Liver (tissue), 7 donors: ENCODE measurements at regions not wholly inside any gene's neighbourhood (a gene's known extent, or its start where the extent isn't known, plus 50 kb on each side); places are given as distances from the start of the nearest gene placed in this dataset.

Experiments
- DNase-seq: peaks from one replicate; pipeline ENCODE4 v3.0.0-alpha.2; 2017; ENCODE audit warnings: low spot score
- H3K27ac ChIP-seq, 2 donors: one replicate each; pipeline ENCODE4 v1.7.0; 2013; ENCODE audit warnings: inconsistent platforms in 2 of 2, low read length in 2 of 2, control low read depth in 1 of 2, low read depth in 1 of 2, mild to moderate bottlenecking in 1 of 2
- H3K27me3 ChIP-seq, 4 donors: one replicate each; pipeline versions ENCODE4 v1.6.1 to v1.7.0; 2013; ENCODE audit warnings: low read length in 3 of 4, inconsistent platforms in 1 of 4, mild to moderate bottlenecking in 1 of 4, moderate library complexity in 1 of 4; ENCODE audit not compliant: control insufficient read depth in 4 of 4, insufficient read depth in 4 of 4
- H3K36me3 ChIP-seq, 4 donors: one replicate each; pipeline versions ENCODE4 v1.6.1 to v1.7.0; 2013; ENCODE audit warnings: low read length in 3 of 4, mild to moderate bottlenecking in 3 of 4, low read depth in 1 of 4, moderate library complexity in 1 of 4; ENCODE audit not compliant: control insufficient read depth in 4 of 4, insufficient read depth in 3 of 4
- H3K4me1 ChIP-seq, 4 donors: one replicate each; pipeline versions ENCODE4 v1.6.1 to v1.7.0; 2013; ENCODE audit warnings: low read length in 3 of 4, mild to moderate bottlenecking in 3 of 4, moderate library complexity in 1 of 4; ENCODE audit not compliant: control insufficient read depth in 4 of 4, insufficient read depth in 4 of 4
- H3K4me3 ChIP-seq, 3 donors: one replicate each; pipeline versions ENCODE4 v1.6.1 to v1.7.0; 2013; ENCODE audit warnings: low read length in 3 of 3, control low read depth in 1 of 3, low read depth in 1 of 3, mild to moderate bottlenecking in 1 of 3
- H3K9ac ChIP-seq, 2 donors: one replicate each; pipeline ENCODE4 v1.7.0; 2013; ENCODE audit warnings: low read length in 2 of 2, mild to moderate bottlenecking in 2 of 2, moderate library complexity in 2 of 2, control low read depth in 1 of 2, low read depth in 1 of 2
- H3K9me3 ChIP-seq, 4 donors: one replicate each; pipeline versions ENCODE4 v1.6.1 to v1.7.0; 2013; ENCODE audit warnings: low read length in 3 of 4; ENCODE audit not compliant: control insufficient read depth in 4 of 4
- EGR1 ChIP-seq, 2 donors: IDR thresholded peaks; 2 replicates each; pipeline ENCODE4 v1.6.1; 2016 to 2018; ENCODE audit warnings: antibody characterized with exemption in 2 of 2, low read depth in 2 of 2
- FOXA1 ChIP-seq: IDR thresholded peaks from 2 replicates; pipeline ENCODE4 v1.6.1; 2016; ENCODE audit warnings: antibody characterized with exemption
- GABPA ChIP-seq, 2 donors: IDR thresholded peaks in 1 of 2; conservative IDR thresholded peaks in 1 of 2; 2 replicates each; pipeline ENCODE4 v1.6.1; 2016; ENCODE audit warnings: antibody characterized with exemption in 2 of 2, mild to moderate bottlenecking in 1 of 2, moderate library complexity in 1 of 2
- HNF4A ChIP-seq, 2 donors: conservative IDR thresholded peaks; 2 replicates each; pipeline ENCODE4 v1.6.1; 2016; ENCODE audit warnings: antibody characterized with exemption in 2 of 2, mild to moderate bottlenecking in 2 of 2
- JUND ChIP-seq, 2 donors: IDR thresholded peaks; 2 replicates each; pipeline ENCODE4 v1.6.1; 2016; ENCODE audit warnings: antibody characterized with exemption in 2 of 2
- NR2F2 ChIP-seq: IDR thresholded peaks from 2 replicates; pipeline ENCODE4 v1.6.1; 2016; ENCODE audit warnings: antibody characterized with exemption
- WGBS: extraction: QIAGEN DNeasy Blood & Tissue Kit; methylation state at CpG from one replicate; pipeline ENCODE4 v1.1.7; 2013; 5-methylcytosine and 5-hydroxymethylcytosine counted together
- TF ChIP-seq, protein P1 (sequence below): IDR thresholded peaks from 2 replicates; pipeline ENCODE4 v1.6.1; 2016; ENCODE audit warnings: antibody characterized with exemption, mild to moderate bottlenecking
- TF ChIP-seq, protein P2 (sequence below): IDR thresholded peaks from 2 replicates; pipeline ENCODE4 v1.6.1; 2016; ENCODE audit warnings: antibody characterized with exemption
- donor health status: healthy.
- donor health status: healthy.
- donor health status: healthy.
- donor health status: healthy.

DNA sequence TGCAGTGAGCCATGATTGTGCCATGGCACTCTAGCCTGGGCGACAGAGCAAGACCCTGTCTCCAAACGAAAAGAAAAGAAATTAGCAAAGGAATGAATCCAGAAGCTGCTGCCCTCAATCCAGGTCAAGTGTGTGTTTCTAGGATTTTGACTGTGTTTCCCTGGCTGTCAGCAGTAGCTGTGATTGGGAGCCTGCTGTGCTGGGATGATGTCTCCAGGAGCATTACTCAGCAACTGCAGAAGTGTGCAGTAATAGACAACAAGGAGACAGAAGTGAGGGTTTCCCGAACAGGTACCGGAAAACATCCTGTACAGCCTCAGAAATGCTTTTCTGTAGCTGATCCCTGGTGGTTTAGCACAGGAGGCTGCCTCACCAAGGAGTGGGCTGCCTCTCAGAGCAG lies 492.5 kb downstream of the FUT8 start:
- Histone ChIP-seq H3K27me3 (peaks cover 0 to 3% (median 0%) of the 10 kb centered on the region in 4 donors), H3K27ac (no peak overlapping the region), H3K4me3 (no peak overlapping the region), H3K4me1 (no peaks in the 10 kb centered on the region), H3K9ac (no peak overlapping the region), H3K9me3 (peaks cover 2 to 5% (median 3%) of the 10 kb centered on the region in 4 donors), H3K36me3 (no peaks in the 10 kb centered on the region)
- DNase-seq: no peak
- TF ChIP-seq NR2F2: no peak
- TF ChIP-seq, protein P1, sequence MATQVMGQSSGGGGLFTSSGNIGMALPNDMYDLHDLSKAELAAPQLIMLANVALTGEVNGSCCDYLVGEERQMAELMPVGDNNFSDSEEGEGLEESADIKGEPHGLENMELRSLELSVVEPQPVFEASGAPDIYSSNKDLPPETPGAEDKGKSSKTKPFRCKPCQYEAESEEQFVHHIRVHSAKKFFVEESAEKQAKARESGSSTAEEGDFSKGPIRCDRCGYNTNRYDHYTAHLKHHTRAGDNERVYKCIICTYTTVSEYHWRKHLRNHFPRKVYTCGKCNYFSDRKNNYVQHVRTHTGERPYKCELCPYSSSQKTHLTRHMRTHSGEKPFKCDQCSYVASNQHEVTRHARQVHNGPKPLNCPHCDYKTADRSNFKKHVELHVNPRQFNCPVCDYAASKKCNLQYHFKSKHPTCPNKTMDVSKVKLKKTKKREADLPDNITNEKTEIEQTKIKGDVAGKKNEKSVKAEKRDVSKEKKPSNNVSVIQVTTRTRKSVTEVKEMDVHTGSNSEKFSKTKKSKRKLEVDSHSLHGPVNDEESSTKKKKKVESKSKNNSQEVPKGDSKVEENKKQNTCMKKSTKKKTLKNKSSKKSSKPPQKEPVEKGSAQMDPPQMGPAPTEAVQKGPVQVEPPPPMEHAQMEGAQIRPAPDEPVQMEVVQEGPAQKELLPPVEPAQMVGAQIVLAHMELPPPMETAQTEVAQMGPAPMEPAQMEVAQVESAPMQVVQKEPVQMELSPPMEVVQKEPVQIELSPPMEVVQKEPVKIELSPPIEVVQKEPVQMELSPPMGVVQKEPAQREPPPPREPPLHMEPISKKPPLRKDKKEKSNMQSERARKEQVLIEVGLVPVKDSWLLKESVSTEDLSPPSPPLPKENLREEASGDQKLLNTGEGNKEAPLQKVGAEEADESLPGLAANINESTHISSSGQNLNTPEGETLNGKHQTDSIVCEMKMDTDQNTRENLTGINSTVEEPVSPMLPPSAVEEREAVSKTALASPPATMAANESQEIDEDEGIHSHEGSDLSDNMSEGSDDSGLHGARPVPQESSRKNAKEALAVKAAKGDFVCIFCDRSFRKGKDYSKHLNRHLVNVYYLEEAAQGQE: no peak
- WGBS: 75% methylated on average over 4 of the region's 4 CpGs

DNA sequence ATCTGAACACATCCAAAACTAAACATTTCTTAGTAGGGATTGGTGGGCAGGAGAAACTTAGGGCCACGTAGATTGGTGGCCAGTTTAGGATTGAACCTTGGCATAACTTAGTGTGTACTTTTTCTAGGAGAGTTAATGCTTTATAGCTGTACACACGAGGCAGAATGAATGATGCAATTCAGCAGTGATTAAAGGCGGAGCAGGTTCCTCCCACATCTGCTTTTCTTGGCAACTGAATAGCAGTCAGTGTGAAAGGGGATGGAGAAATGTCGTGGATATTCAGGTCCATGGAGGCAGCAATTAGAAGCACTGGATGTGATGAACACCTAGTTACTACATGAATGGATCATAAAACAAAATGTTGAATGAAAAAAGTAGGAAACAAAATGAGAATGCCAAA lies 493.8 kb downstream of the FUT8 start:
- peaks cover 2 to 4% (median 3%) of the 10 kb centered on the region in 4 donors for H3K9me3 ChIP-seq
- no peak overlapping the region for H3K4me3 ChIP-seq
- no peaks in the 10 kb centered on the region for H3K27me3 ChIP-seq
- no peak for TF ChIP-seq EGR1 (IDR thresholded peaks at IDR 0.05; ENCODE audit: low read depth in 2 of 2)
- TF ChIP-seq GABPA (IDR thresholded peaks at IDR 0.05 in 1 of 2, conservative IDR thresholded peaks at IDR 0.05 in 1 of 2): no peak
- TF ChIP-seq, protein P1: no peak
- no peak for TF ChIP-seq NR2F2
- no peak for TF ChIP-seq JUND (IDR thresholded peaks at IDR 0.05)
- TF ChIP-seq FOXA1: no peak
- no peaks in the 10 kb centered on the region for H3K36me3 ChIP-seq
- no peak overlapping the region for H3K9ac ChIP-seq
- no peak overlapping the region for H3K27ac ChIP-seq
- H3K4me1 ChIP-seq: no peaks in the 10 kb centered on the region
- DNase-seq: no peak
- 62% methylated on average over 4 of the region's 4 CpGs for WGBS

DNA sequence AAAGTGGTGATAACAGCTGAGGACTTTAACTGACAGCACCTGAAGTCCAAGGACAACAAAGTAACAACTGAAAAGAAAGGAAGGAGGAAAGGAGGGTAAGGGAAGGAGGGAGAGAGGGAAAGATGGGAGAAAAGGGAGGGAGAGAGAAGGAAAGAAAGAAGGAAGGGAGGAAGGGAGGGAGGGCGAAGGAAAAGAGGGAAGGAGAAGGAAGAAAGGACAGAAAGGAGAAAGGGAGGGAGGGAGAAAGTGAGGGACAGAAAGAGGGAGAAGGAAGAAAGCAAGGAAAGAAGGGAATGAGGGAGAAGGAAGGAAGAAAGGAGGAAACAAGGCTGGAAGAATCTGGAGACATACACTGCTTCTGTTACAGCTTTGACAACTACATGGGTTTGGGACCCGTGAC lies 494.4 kb downstream of the FUT8 start:
- no peak for DNase-seq
- Histone ChIP-seq H3K9me3 (peaks cover 0 to 2% (median 1%) of the 10 kb centered on the region in 4 donors), H3K4me1 (no peaks in the 10 kb centered on the region), H3K4me3 (no peak overlapping the region), H3K27me3 (no peaks in the 10 kb centered on the region), H3K27ac (no peak overlapping the region), H3K9ac (no peak overlapping the region), H3K36me3 (no peaks in the 10 kb centered on the region)
- WGBS: 82% methylated on average over 2 of the region's 2 CpGs
- TF ChIP-seq, protein P2, sequence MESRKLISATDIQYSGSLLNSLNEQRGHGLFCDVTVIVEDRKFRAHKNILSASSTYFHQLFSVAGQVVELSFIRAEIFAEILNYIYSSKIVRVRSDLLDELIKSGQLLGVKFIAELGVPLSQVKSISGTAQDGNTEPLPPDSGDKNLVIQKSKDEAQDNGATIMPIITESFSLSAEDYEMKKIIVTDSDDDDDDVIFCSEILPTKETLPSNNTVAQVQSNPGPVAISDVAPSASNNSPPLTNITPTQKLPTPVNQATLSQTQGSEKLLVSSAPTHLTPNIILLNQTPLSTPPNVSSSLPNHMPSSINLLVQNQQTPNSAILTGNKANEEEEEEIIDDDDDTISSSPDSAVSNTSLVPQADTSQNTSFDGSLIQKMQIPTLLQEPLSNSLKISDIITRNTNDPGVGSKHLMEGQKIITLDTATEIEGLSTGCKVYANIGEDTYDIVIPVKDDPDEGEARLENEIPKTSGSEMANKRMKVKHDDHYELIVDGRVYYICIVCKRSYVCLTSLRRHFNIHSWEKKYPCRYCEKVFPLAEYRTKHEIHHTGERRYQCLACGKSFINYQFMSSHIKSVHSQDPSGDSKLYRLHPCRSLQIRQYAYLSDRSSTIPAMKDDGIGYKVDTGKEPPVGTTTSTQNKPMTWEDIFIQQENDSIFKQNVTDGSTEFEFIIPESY: no peak
- TF ChIP-seq EGR1 (IDR thresholded peaks at IDR 0.05; ENCODE audit: low read depth in 2 of 2) (no peak), HNF4A (conservative IDR thresholded peaks at IDR 0.05) (no peak), FOXA1 (no peak)
